ENCODE measurements at regions not wholly inside any gene's neighbourhood (a gene's known extent, or its start where the extent isn't known, plus 50 kb on each side); places are given as distances from the start of the nearest gene placed in this dataset.

DNA sequence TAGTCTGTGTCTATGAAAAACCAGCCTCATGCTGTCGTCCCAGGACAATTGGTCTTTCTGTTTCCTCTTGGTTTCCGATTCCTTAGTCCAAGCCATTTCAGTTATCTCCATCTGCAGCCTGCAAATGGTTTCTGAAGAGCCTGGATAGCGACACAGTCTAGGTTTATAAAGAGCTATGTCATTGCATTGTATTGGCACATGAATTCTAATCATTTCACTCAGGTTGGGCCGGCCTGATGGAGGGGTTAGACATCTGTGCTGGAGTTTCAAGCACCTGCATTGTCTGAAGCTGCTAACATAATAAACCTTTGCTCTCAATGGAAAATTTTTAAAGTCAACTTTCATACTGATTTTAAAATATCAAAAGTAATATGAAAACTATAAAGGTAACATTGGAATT lies 232.6 kb upstream of the MAP3K7 start:
- Histone ChIP-seq H3K9ac (ENCODE audit: insufficient read depth, low read length, poor library complexity, severe bottlenecking) (no peak overlapping the region), H3K4me1 (ENCODE audit: control insufficient read depth in 1 of 2, insufficient read depth in 2 of 2, low read length in 2 of 2) (no peaks in the 10 kb centered on the region), H3K9me3 (replicated peaks in 1 of 2; ENCODE audit: control insufficient read depth in 1 of 2, insufficient read depth in 1 of 2, low read length in 2 of 2) (no peaks in the 10 kb centered on the region), H3K79me2 (ENCODE audit: insufficient read depth, low read length) (no peaks in the 10 kb centered on the region), H3K27me3 (ENCODE audit: control insufficient read depth in 2 of 2, insufficient read depth in 2 of 2, low read length in 2 of 2) (no peaks in the 10 kb centered on the region), H3K27ac (ENCODE audit: low read depth in 1 of 2, low read length in 2 of 2) (no peak overlapping the region), H3K36me3 (replicated peaks in 1 of 2; ENCODE audit: control insufficient read depth in 1 of 2, insufficient read depth in 2 of 2, low read length in 2 of 2) (no peaks in the 10 kb centered on the region), H4K20me1 (ENCODE audit: insufficient read depth, low read length) (no peaks in the 10 kb centered on the region), H2AFZ (ENCODE audit: insufficient read depth, low read depth, low read length, poor library complexity, severe bottlenecking) (no peak overlapping the region), H3K4me2 (replicated peaks; ENCODE audit: extremely low read depth, low read length, poor library complexity, severe bottlenecking) (no peak overlapping the region), H3K4me3 (replicated peaks in 1 of 3; ENCODE audit: low read depth in 2 of 3, low read length in 3 of 3) (no peak overlapping the region)
- no peak overlapping the region for H3K27ac Mint-ChIP-seq
- intact Hi-C loops (cut with micrococcal nuclease): no loop called here
- no peak for DNase-seq
- no peak overlapping the region for H3K4me3 Mint-ChIP-seq
- H3K9me3 Mint-ChIP-seq: peaks cover 0 to 4% (median 2%) of the 10 kb centered on the region in 7 donors
- no peaks in the 10 kb centered on the region for H3K36me3 Mint-ChIP-seq
- peaks cover 0 to 1% (median 0%) of the 10 kb centered on the region in 3 donors for H3K27me3 Mint-ChIP-seq (ENCODE audit: low read depth in 3 of 3)
- TF ChIP-seq, protein P1, sequence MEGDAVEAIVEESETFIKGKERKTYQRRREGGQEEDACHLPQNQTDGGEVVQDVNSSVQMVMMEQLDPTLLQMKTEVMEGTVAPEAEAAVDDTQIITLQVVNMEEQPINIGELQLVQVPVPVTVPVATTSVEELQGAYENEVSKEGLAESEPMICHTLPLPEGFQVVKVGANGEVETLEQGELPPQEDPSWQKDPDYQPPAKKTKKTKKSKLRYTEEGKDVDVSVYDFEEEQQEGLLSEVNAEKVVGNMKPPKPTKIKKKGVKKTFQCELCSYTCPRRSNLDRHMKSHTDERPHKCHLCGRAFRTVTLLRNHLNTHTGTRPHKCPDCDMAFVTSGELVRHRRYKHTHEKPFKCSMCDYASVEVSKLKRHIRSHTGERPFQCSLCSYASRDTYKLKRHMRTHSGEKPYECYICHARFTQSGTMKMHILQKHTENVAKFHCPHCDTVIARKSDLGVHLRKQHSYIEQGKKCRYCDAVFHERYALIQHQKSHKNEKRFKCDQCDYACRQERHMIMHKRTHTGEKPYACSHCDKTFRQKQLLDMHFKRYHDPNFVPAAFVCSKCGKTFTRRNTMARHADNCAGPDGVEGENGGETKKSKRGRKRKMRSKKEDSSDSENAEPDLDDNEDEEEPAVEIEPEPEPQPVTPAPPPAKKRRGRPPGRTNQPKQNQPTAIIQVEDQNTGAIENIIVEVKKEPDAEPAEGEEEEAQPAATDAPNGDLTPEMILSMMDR (IDR thresholded peaks at IDR 0.05): no peak
- 79% methylated on average over 3 of the region's 4 CpGs for WGBS (ENCODE audit: insufficient coverage)
- no peaks in the 10 kb centered on the region for H3K4me1 Mint-ChIP-seq

DNA sequence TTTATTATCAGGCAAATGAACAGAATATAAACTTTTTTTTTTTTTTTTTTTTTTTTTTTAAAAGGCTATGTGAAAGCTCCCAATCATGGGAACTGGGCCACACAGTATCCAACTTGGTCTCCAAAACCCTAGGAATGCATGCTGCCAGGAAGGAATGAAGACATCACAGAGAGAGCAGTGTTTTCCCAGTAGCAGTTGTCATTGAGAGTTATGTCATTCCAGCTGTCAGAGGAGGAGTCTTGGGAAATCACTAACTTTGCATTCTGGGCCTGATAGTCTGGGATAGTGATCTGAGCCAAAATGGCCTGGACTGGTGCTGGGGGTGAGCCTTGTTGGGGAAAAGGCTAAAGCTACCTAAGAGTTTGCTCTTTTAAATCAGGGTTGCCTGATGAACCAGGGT lies 231.3 kb upstream of the MAP3K7 start:
- DNase-seq: no peak
- Mint-ChIP-seq H3K4me3 (no peak overlapping the region), H3K36me3 (no peaks in the 10 kb centered on the region), H3K9me3 (peaks cover 0 to 6% (median 3%) of the 10 kb centered on the region in 7 donors), H3K4me1 (no peaks in the 10 kb centered on the region), H3K27me3 (ENCODE audit: low read depth in 3 of 3) (peaks cover 0 to 1% (median 0%) of the 10 kb centered on the region in 3 donors), H3K27ac (no peak overlapping the region)
- no peak overlapping the region for H3K4me2 ChIP-seq (replicated peaks; ENCODE audit: extremely low read depth, low read length, poor library complexity, severe bottlenecking)
- TF ChIP-seq, protein P1 (IDR thresholded peaks at IDR 0.05): no peak
- no peaks in the 10 kb centered on the region for H3K36me3 ChIP-seq (replicated peaks in 1 of 2; ENCODE audit: control insufficient read depth in 1 of 2, insufficient read depth in 2 of 2, low read length in 2 of 2)
- no peak overlapping the region for H3K27ac ChIP-seq (ENCODE audit: low read depth in 1 of 2, low read length in 2 of 2)
- no peak overlapping the region for H3K9ac ChIP-seq (ENCODE audit: insufficient read depth, low read length, poor library complexity, severe bottlenecking)
- no peaks in the 10 kb centered on the region for H3K79me2 ChIP-seq (ENCODE audit: insufficient read depth, low read length)
- no peak overlapping the region for H3K4me3 ChIP-seq (replicated peaks in 1 of 3; ENCODE audit: low read depth in 2 of 3, low read length in 3 of 3)
- no peaks in the 10 kb centered on the region for H3K27me3 ChIP-seq (ENCODE audit: control insufficient read depth in 2 of 2, insufficient read depth in 2 of 2, low read length in 2 of 2)
- intact Hi-C loops (cut with micrococcal nuclease): no loop called here
- no peak overlapping the region for H2AFZ ChIP-seq (ENCODE audit: insufficient read depth, low read depth, low read length, poor library complexity, severe bottlenecking)
- H3K4me1 ChIP-seq (ENCODE audit: control insufficient read depth in 1 of 2, insufficient read depth in 2 of 2, low read length in 2 of 2): no peaks in the 10 kb centered on the region
- H3K9me3 ChIP-seq (replicated peaks in 1 of 2; ENCODE audit: control insufficient read depth in 1 of 2, insufficient read depth in 1 of 2, low read length in 2 of 2): no peaks in the 10 kb centered on the region
- no peaks in the 10 kb centered on the region for H4K20me1 ChIP-seq (ENCODE audit: insufficient read depth, low read length)
